Frontal cortex (tissue), 3 donors: ENCODE measurements at regions not wholly inside any gene's neighbourhood (a gene's known extent, or its start where the extent isn't known, plus 50 kb on each side); places are given as distances from the start of the nearest gene placed in this dataset.
"Not testable (repeated sequence)": the region's sequence is repeated elsewhere in the genome, so short reads cannot be mapped to it uniquely, and the experiment has no call there.

Experiments used
- DNase-seq, 2 donors: peaks; one replicate each; pipeline ENCODE4 v3.0.0; 2012; ENCODE audit warnings: low spot score in 2 of 2
- FAIRE-seq: peaks from 2 replicates; lab custom pipeline; 2012; peaks lifted over from hg19 to GRCh38; lab: Jason Lieb, UNC
- donor health status: control.
- donor health status: control.
- donor health status: control.

GRCh38 chr7:13563680-13564079 lies 425.8 kb downstream of the ETV1 start:
- FAIRE-seq, result no peak
- no peak for DNase-seq

GRCh38 chr7:13577566-13578145 lies 411.8 kb downstream of the ETV1 start:
- DNase-seq (no peak), FAIRE-seq (no peak)

GRCh38 chr7:13578294-13578693 lies 411.2 kb downstream of the ETV1 start:
- FAIRE-seq (no peak), DNase-seq (no peak)

- FAIRE-seq (no peak), DNase-seq (no peak)
Observed at GRCh38 chr7:13581097-13581496, 408.4 kb downstream of the ETV1 start.

GRCh38 chr7:13593854-13594253 lies 395.6 kb downstream of the ETV1 start:
- FAIRE-seq (peak; percentile 47), DNase-seq (no peak)

GRCh38 chr7:13602036-13602435 lies 387.4 kb downstream of the ETV1 start:
- FAIRE-seq (no peak), DNase-seq (no peak)

- FAIRE-seq (no peak), DNase-seq (no peak)
Observed at GRCh38 chr7:13603016-13603415, 386.4 kb downstream of the ETV1 start.

- no peak for FAIRE-seq
- no peak for DNase-seq
Observed at GRCh38 chr7:13603661-13604060, 385.8 kb downstream of the ETV1 start.

GRCh38 chr7:13604178-13604577 lies 385.3 kb downstream of the ETV1 start:
- DNase-seq, result no peak
- no peak for FAIRE-seq

GRCh38 chr7:13610372-13610771 lies 379.1 kb downstream of the ETV1 start:
- no peak for FAIRE-seq

GRCh38 chr7:13615679-13616078 lies 373.8 kb downstream of the ETV1 start:
- DNase-seq (no peak), FAIRE-seq (no peak)

More at GRCh38 chr7:13610372-13610771, 379.1 kb downstream of the ETV1 start:
- DNase-seq, result no peak

GRCh38 chr7:13627455-13627854 lies 362.0 kb downstream of the ETV1 start:
- DNase-seq (no peak), FAIRE-seq (no peak)

- DNase-seq (no peak), FAIRE-seq (no peak)
Observed at GRCh38 chr7:13628239-13629001, 361.0 kb downstream of the ETV1 start.

- not testable (repeated sequence) for FAIRE-seq, DNase-seq
Observed at GRCh38 chr7:13631207-13632049, 358.0 kb downstream of the ETV1 start.

GRCh38 chr7:13633857-13634256 lies 355.6 kb downstream of the ETV1 start:
- FAIRE-seq, result no peak
- DNase-seq, result no peak

- FAIRE-seq, result no peak
- no peak for DNase-seq
Observed at GRCh38 chr7:13639396-13639795, 350.1 kb downstream of the ETV1 start.

GRCh38 chr7:13641714-13642113 lies 347.8 kb downstream of the ETV1 start:
- FAIRE-seq (no peak), DNase-seq (no peak)

GRCh38 chr7:13651167-13651566 lies 338.3 kb downstream of the ETV1 start:
- FAIRE-seq, result no peak

GRCh38 chr7:13656330-13656729 lies 333.1 kb downstream of the ETV1 start:
- FAIRE-seq (no peak), DNase-seq (no peak)

More at GRCh38 chr7:13651167-13651566, 338.3 kb downstream of the ETV1 start:
- no peak for DNase-seq

GRCh38 chr7:13673290-13673689 lies 316.2 kb downstream of the ETV1 start:
- FAIRE-seq (no peak), DNase-seq (no peak)

GRCh38 chr7:13682626-13683025 lies 306.8 kb downstream of the ETV1 start:
- DNase-seq (no peak), FAIRE-seq (no peak)
